ENCODE measurements at regions not wholly inside any gene's neighbourhood (a gene's known extent, or its start where the extent isn't known, plus 50 kb on each side); places are given as distances from the start of the nearest gene placed in this dataset.

DNA sequence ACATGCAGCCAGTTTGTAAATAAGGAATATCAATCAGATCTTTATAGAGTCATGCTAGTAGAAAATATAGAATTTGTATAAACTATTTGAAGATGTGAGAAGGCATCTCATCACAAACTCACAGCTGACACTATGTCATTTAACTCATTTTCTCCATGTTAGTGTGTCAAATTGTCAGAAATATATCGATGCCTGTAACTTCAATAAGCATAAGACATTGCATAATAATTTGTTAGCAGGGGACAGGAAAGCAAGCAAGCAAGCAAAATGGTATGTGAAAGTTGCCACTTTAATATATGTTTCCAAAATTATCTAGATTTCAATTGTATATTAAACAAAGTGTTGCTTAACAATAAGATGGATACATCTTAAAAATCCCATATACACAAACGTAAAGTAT, 571.0 kb downstream of the ARL4A start:
- no peaks in the 10 kb centered on the region for H3K27me3 ChIP-seq (replicated peaks in 1 of 2; ENCODE audit: control insufficient read depth in 2 of 2, insufficient read depth in 2 of 2, low read length in 1 of 2)
- H3K9me3 ChIP-seq (replicated peaks; ENCODE audit: control insufficient read depth, insufficient read depth, low read length): no peaks in the 10 kb centered on the region
- H3K4me2 ChIP-seq (ENCODE audit: control insufficient read depth, insufficient read depth): no peak overlapping the region
- CTCF ChIA-PET: no interaction called here
- TF ChIP-seq CTCF (IDR thresholded peaks at IDR 0.05 in 2 of 3, conservative IDR thresholded peaks at IDR 0.05 in 1 of 3; ENCODE audit: control insufficient read depth in 2 of 3, extremely low read depth in 1 of 3, insufficient read depth in 1 of 3, low read depth in 3 of 3, low read length in 3 of 3) (no peak), MEF2B (IDR thresholded peaks at IDR 0.05; ENCODE audit: partially characterized antibody, poor library complexity, severe bottlenecking) (no peak), EP300 (IDR thresholded peaks at IDR 0.05; ENCODE audit: borderline replicate concordance in 1 of 2, control insufficient read depth in 1 of 2, low read depth in 2 of 2, low read length in 2 of 2) (no peak), GATAD2B (conservative IDR thresholded peaks at IDR 0.05; ENCODE audit: low read depth) (no peak), SMARCA5 (IDR thresholded peaks at IDR 0.05) (no peak), HDAC2 (IDR thresholded peaks at IDR 0.05) (no peak)
- TF ChIP-seq, protein P1, sequence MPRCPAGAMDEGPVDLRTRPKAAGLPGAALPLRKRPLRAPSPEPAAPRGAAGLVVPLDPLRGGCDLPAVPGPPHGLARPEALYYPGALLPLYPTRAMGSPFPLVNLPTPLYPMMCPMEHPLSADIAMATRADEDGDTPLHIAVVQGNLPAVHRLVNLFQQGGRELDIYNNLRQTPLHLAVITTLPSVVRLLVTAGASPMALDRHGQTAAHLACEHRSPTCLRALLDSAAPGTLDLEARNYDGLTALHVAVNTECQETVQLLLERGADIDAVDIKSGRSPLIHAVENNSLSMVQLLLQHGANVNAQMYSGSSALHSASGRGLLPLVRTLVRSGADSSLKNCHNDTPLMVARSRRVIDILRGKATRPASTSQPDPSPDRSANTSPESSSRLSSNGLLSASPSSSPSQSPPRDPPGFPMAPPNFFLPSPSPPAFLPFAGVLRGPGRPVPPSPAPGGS (IDR thresholded peaks at IDR 0.05; ENCODE audit: borderline replicate concordance, insufficient read depth, low read depth, low read length, poor library complexity, severe bottlenecking): no peak
- H4K20me1 ChIP-seq (ENCODE audit: control insufficient read depth, insufficient read depth): no peaks in the 10 kb centered on the region
- RAD21 ChIA-PET (ENCODE audit: unreplicated experiment): no interaction called here
- H3K9ac ChIP-seq (ENCODE audit: control insufficient read depth, insufficient read depth, low read length): no peak overlapping the region
- SMC1A ChIA-PET (ENCODE audit: uncharacterized antibody, unreplicated experiment): no interaction called here
- intact Hi-C loops (cut with micrococcal nuclease; ENCODE audit: unreplicated experiment): loop anchor here (10.0 kb wide), 1 partner anchor 214 kb away; no protein-coding TSS in a partner anchor
- H3K4me1 ChIP-seq (ENCODE audit: control insufficient read depth, insufficient read depth, low read length): no peaks in the 10 kb centered on the region
- no peak overlapping the region for H3K4me3 ChIP-seq
- POLR2A ChIA-PET: no interaction called here
- WGBS (ENCODE audit: insufficient coverage, insufficient replicate concordance, low lambda C conversion rate, missing lambda C conversion rate): 5% methylated on average over 2 of the region's 2 CpGs
- no peak for FAIRE-seq
- in situ Hi-C loops (cut with MboI): no loop called here
- no TSS peak for BruUV-seq (replicated peaks)
- H3K36me3 ChIP-seq (ENCODE audit: control insufficient read depth in 2 of 2, insufficient read depth in 2 of 2, low read length in 1 of 2): no peaks in the 10 kb centered on the region
- no peak overlapping the region for H3K27ac ChIP-seq (ENCODE audit: control insufficient read depth, insufficient read depth)
- no peaks in the 10 kb centered on the region for H3K79me2 ChIP-seq (ENCODE audit: control insufficient read depth, insufficient read depth, low read length)
- H2AFZ ChIP-seq (ENCODE audit: control insufficient read depth, low read depth, low read length): no peak overlapping the region
- DNase-seq (ENCODE audit: low read depth, low spot score): no peak
- no peak for ATAC-seq

Data from GM12878 (cell line).